ENCODE measurements at regions not wholly inside any gene's neighbourhood (a gene's known extent, or its start where the extent isn't known, plus 50 kb on each side); places are given as distances from the start of the nearest gene placed in this dataset.
"Not testable (repeated sequence)": the region's sequence is repeated elsewhere in the genome, so short reads cannot be mapped to it uniquely, and the experiment has no call there.

GRCh38 chr9:108441726-108442125 is 414.1 kb downstream of the ACTL7B start:
- DNase-seq: no peak

DNA sequence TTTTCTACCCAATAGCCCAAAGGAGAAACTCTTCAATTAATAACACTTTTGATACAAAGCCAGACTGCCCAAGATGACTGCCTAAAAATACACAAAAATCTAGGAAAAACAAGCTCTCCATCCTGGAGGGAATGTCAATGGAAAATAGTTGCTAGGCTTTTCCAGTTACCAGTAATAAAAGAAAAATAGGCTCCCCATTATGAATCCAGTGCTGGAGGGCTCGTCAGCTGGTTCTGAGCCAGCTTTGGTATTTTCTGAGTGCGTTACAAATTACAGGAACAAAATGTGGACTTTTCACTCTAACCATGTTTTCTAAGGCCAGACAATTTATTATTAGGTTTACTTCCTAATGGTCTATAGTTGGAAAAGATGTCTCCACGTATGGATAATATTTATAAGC is 414.5 kb downstream of the ACTL7B start:
- DNase-seq: no peak

DNA sequence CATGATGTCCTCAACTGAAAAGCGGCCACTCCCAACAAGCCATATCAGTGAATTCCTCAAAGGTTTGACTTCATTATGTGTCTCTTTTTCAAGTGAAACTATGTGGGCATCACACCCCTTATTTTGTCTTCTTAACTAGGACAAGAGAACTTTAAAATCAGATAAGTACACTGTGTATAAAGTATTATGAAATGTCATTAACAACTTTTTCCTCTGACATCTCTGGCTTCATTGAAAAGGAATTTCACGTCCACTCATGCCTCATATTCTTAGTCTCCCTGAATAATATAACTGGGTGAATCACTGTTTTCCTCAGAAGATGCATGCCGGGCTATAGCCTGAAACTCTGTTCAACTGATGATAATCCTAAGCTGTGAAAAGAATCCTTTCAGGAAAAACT is 415.8 kb downstream of the ACTL7B start:
- DNase-seq: no peak

DNA sequence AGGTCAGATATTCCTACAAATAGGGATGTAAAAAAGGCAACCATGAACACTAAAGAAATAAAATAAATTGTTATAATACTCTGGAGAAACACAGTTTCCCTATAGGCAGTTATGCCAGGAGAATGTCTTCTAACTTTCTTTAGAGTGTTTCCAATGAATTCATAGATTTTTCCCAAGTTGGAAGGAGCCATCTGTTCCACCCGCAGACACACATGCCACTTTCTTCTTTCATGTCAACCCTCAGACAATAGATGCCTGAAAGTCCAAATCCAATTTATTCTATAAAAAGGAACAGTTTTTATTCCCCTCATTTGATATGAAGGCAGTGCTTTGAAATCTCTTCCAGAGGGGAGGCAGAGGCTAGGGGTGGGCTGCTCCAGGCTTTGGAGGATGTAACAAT is 418.1 kb downstream of the ACTL7B start:
- no peak for DNase-seq

GRCh38 chr9:108436448-108436847 is 419.3 kb downstream of the ACTL7B start:
- no peak for DNase-seq

DNA sequence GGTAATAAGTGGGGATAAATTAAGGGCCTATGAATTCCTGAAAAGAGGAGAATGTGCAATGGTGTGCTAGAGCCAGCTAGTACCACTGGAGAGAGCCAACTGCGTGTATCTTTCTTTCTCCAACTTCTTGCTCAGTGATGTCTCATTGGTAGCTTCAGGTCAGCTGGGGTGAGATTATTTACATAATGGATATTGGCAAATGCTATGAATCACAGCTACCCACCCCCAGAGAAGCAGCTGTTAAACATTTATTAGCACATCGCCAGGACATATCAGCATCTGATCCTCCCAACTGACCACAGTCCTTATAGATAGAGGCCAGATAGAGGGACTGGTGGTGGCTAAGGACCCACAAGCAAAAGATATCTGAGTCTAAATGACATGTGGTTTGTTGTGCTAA is 421.3 kb downstream of the ACTL7B start:
- DNase-seq: no peak

DNA sequence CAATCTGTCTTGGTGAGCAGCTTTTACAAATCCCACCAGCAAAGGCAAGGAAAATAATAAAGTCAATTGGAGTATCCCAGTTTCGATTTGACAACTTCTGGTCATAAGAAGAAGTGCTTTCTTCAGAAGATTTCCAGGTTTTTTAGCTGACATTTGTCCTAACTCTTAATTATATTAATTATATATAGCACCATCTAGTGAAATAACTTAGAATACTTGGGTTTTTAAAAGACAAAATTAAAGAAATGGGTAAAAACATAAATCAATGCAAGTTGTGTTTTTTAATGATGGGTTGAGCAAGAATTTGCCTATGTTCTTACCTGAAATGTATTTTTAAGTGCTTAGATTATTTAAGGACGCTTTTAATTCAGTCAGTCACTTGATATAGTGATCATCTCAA is 421.8 kb downstream of the ACTL7B start:
- no peak for DNase-seq

DNA sequence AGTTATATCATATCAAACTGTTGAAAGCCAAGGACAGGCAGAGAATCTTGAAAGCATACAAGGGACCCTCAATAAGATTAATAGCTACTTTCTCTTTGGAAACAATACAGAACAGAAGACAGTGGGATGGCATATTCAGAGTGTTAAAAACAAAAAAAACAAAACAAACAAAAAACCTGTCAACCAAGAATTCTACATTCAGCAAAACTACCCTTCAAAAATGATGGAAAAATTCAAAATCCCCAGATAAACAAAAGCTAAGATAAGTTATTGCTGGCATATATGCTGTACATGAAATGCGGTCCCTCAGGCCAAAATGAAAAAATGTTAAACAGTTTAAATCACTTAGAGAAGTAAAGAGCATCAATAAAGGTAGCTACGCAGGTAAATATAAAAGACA is 425.1 kb downstream of the ACTL7B start:
- DNase-seq: no peak

DNA sequence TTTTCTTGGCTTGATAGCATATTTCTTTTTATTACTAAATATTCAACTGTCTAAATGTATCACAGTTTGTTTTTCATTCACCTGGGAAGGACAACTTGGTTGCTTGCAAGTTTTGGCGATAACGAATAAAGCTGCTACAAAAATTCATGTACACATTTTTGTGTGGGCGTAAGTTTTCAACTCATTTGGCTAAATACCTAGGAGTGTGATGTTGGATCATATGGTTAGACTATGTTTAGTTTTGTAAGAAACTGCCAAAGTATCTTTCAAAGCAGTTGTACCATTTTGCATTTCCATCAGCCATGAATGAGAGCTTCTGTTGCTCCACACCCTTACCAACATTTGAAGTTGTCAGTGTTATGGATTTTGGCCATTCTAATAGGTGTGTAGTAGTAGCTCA is 428.0 kb downstream of the ACTL7B start:
- no peak for DNase-seq

GRCh38 chr9:108426421-108426940 is 429.3 kb downstream of the ACTL7B start:
- not testable (repeated sequence) for DNase-seq

DNA sequence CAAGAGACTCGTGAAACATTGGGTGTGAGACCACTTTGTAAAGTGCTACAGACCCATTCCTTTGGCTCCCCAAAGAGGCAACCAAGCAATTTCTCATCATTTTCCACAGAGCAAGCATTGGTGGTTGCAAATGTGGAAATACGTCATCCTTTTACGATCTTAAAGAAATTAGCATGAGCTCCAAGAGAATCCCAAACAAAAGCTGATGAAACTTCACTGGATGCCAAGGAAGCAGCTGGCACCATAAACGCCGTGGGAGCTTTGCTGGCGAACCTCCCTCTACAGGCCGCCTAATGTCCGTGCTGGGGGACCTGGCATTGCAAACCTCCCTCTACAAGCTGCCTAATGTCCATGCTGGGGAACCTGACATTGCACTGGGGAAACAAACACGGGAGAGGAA is 432.4 kb downstream of the ACTL7B start:
- DNase-seq: no peak

GRCh38 chr9:108419379-108419778 is 436.4 kb downstream of the ACTL7B start:
- DNase-seq: no peak

DNA sequence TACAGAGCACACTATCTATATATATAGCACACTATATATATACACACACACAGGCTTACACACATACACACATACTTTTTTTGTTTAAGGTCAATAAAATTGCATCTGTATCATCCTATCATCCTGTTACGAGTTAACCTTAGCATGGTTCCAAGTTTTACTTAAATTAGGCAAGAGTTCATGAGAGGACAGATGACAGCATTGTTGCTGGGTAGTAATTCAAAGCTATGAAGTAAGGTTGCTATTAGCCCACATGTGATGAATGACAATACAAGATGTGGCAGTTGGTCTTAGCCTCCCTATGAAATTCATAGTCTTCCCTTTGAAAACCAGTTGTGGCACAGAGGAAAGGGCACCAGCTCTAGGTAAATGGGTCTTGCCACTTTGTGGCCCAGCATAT is 438.1 kb downstream of the ACTL7B start:
- no peak for DNase-seq

DNA sequence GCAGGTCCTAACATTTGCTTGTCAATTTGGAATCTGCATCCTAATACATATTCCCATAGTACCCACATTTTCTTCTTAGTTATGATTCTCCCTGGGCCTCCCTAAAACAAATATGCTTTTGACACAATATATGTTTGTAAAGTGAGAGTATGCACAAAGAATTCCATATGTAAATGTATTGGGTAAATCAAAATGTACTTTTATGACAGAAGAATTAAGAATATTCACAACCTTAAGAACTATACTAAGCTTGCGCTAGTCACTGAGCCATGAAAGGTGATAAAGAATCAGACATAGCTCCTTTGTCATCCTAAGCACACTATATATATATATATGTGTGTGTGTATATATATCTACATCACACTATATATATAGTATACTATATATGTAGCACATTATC is 438.5 kb downstream of the ACTL7B start:
- no peak for DNase-seq

DNA sequence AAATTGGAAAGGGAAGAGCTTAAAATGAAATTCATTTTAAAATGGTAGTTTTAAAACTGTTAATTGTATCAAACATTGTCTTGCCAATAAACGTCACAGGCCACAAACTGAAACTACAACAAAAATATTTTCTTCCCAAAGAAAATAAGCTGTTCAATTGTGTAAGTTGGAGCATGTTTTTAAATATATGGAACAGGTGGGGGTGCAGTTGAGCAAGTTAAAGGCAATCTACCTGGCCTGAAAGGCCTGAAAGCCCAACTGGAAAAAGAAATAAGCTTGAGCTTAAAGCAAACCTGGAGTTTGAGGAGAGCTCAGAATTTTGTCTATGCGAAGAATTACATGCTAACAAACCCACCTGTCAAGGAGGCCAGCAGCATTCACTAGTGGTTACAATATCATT is 439.5 kb downstream of the ACTL7B start:
- DNase-seq: no peak

GRCh38 chr9:108413809-108414208 is 442.0 kb downstream of the ACTL7B start:
- DNase-seq: no peak

GRCh38 chr9:108412755-108413154 is 443.0 kb downstream of the ACTL7B start:
- no peak for DNase-seq

GRCh38 chr9:108411632-108412031 is 444.2 kb downstream of the ACTL7B start:
- DNase-seq: no peak

DNA sequence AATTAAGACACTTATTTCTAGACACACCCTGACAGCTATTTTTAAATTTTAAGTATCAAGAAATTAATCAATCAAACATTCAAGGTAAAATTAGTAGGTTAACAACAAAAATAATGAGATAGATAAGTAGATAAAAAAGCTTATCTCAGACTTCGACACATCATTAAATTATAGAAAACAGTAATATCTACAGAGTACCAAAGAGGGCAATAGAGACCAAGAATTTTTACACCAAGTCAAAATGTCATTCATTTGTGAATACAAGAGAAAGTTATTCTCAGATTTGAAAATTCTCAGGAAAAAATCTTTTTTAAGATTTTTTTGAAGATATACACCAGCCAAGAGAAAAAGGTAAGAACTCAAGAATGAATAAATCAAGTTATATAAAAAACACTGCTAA is 445.6 kb downstream of the ACTL7B start:
- no peak for DNase-seq

GRCh38 chr9:108400297-108400696 is 455.5 kb downstream of the ACTL7B start:
- no peak for DNase-seq

DNA sequence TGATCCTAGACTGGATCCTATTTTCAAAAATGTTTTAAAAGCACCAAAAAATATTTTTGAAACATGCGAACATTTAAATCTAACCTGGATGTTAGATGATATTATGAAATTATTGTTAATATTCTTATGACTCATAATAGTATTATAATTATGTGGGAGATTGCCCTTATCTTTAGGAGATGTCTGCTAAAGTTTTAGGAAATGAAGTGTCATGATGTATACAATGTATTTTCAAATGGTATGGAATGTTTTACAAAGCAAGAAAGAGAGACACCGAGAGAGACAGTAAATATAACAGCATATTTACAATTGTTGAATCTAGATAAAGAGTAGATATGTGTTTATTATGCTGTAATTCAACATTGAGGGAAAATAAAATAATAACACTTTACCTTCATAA is 455.9 kb downstream of the ACTL7B start:
- no peak for DNase-seq

DNA sequence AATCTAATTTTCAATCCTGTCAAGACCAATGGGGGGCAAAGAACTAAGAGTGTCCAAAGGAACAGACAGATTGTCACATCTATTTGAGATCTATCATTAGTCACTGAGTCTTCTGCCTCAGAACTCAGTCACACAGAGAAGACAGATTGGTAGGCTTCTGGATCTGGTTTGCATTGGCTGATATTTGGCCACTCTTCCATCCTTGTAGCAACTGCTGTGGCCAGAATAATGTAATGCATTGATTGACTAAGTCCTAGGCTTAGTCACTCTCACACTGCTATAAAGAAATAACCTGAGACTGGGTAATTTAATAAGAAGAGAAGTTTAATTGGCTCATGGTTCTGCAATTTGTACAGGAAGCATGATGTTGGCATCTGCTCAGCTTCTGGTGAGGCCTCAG is 458.5 kb downstream of the ACTL7B start:
- DNase-seq: no peak

- DNase-seq: no peak
Measured at GRCh38 chr9:108396611-108397010, 459.2 kb downstream of the ACTL7B start.

GRCh38 chr9:108396193-108396592 is 459.6 kb downstream of the ACTL7B start:
- no peak for DNase-seq

GRCh38 chr9:108395421-108395820 is 460.4 kb downstream of the ACTL7B start:
- no peak for DNase-seq

DNA sequence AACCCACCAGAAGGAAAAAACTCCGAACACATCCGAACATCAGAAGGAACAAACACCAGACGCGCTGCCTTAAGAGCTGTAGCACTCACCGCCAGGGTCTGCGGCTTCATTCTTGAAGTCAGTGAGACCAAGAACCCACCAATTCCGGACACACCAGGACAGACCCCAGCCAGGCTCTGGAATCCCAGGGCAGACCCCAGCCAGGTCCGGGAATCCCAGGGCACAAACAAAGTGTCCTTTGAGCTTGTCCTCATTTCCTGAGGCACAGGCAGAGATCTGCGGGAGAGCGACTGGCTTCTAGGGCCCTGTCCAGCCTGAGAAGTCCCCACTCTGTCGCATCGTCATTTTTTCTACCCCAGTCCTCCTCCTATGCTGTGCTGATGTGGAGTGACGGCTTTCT is 461.1 kb downstream of the ACTL7B start:
- no peak for DNase-seq
